ENCODE measurements at regions not wholly inside any gene's neighbourhood (a gene's known extent, or its start where the extent isn't known, plus 50 kb on each side); places are given as distances from the start of the nearest gene placed in this dataset.

DNA sequence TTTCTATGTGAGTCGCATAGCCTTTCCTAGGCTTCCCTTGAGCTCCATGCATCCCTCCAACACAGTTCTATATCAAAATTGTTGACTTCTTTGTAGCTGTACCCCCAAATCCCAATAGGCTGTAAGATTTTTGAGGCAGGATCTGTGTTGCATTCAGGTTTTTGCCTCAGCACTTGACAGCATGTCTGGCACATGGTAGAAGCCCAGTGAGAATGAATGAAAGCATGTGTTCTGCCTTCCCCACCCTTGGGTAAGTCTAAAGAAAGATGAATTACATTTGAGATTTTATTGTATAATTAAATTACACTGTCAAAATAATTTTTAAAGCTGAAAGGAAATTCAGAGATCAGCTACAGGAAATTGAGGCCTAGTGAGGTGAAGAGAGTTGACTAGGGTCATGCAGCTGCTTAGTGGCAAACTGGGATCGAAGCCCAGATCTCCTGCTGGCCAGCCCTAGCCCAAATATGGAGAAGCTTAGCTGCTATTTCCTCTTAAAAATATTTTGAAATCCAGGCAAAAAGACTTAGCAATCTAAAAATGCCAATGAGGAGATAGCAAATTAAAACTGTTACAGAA lies 122.5 kb downstream of the SPATA18 start:
- DNase-seq (ENCODE audit: low spot score) (no peak), ATAC-seq (no peak)
- Mint-ChIP-seq H3K9me3 (peaks cover 29% of the 10 kb centered on the region), H3K4me1 (peaks cover 7% of the 10 kb centered on the region; the same call in 1 of the 2 replicates), H3K36me3 (peaks cover 8% of the 10 kb centered on the region), H3K4me3 (no peak overlapping the region), H3K27me3 (ENCODE audit: low read depth) (peaks cover 22% of the 10 kb centered on the region), H3K27ac (no peak overlapping the region)
- TF ChIP-seq NR2C2 (CRISPR knock-in tag; IDR thresholded peaks at IDR 0.05) (no peak), GABPB1 (CRISPR knock-in tag; IDR thresholded peaks at IDR 0.05) (no peak), EMX1 (CRISPR knock-in tag; IDR thresholded peaks at IDR 0.05) (no peak), SOX15 (CRISPR knock-in tag; IDR thresholded peaks at IDR 0.05) (no peak), RORB (CRISPR knock-in tag; IDR thresholded peaks at IDR 0.05) (no peak), ZNF219 (CRISPR knock-in tag; IDR thresholded peaks at IDR 0.05; ENCODE audit: borderline replicate concordance) (no peak), TEAD1 (CRISPR knock-in tag; IDR thresholded peaks at IDR 0.05) (no peak), RELA (CRISPR knock-in tag; IDR thresholded peaks at IDR 0.05; ENCODE audit: borderline replicate concordance) (no peak), GTF2I (CRISPR knock-in tag; conservative IDR thresholded peaks at IDR 0.05) (no peak), MXD4 (CRISPR knock-in tag; IDR thresholded peaks at IDR 0.05; ENCODE audit: borderline replicate concordance) (no peak)
- TF ChIP-seq, protein P1, sequence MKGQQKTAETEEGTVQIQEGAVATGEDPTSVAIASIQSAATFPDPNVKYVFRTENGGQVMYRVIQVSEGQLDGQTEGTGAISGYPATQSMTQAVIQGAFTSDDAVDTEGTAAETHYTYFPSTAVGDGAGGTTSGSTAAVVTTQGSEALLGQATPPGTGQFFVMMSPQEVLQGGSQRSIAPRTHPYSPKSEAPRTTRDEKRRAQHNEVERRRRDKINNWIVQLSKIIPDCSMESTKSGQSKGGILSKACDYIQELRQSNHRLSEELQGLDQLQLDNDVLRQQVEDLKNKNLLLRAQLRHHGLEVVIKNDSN (CRISPR knock-in tag; IDR thresholded peaks at IDR 0.05): no peak
- TF ChIP-seq, protein P2, sequence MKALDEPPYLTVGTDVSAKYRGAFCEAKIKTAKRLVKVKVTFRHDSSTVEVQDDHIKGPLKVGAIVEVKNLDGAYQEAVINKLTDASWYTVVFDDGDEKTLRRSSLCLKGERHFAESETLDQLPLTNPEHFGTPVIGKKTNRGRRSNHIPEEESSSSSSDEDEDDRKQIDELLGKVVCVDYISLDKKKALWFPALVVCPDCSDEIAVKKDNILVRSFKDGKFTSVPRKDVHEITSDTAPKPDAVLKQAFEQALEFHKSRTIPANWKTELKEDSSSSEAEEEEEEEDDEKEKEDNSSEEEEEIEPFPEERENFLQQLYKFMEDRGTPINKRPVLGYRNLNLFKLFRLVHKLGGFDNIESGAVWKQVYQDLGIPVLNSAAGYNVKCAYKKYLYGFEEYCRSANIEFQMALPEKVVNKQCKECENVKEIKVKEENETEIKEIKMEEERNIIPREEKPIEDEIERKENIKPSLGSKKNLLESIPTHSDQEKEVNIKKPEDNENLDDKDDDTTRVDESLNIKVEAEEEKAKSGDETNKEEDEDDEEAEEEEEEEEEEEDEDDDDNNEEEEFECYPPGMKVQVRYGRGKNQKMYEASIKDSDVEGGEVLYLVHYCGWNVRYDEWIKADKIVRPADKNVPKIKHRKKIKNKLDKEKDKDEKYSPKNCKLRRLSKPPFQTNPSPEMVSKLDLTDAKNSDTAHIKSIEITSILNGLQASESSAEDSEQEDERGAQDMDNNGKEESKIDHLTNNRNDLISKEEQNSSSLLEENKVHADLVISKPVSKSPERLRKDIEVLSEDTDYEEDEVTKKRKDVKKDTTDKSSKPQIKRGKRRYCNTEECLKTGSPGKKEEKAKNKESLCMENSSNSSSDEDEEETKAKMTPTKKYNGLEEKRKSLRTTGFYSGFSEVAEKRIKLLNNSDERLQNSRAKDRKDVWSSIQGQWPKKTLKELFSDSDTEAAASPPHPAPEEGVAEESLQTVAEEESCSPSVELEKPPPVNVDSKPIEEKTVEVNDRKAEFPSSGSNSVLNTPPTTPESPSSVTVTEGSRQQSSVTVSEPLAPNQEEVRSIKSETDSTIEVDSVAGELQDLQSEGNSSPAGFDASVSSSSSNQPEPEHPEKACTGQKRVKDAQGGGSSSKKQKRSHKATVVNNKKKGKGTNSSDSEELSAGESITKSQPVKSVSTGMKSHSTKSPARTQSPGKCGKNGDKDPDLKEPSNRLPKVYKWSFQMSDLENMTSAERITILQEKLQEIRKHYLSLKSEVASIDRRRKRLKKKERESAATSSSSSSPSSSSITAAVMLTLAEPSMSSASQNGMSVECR (CRISPR knock-in tag; IDR thresholded peaks at IDR 0.05; ENCODE audit: borderline replicate concordance): no peak
- TF ChIP-seq, protein P3, sequence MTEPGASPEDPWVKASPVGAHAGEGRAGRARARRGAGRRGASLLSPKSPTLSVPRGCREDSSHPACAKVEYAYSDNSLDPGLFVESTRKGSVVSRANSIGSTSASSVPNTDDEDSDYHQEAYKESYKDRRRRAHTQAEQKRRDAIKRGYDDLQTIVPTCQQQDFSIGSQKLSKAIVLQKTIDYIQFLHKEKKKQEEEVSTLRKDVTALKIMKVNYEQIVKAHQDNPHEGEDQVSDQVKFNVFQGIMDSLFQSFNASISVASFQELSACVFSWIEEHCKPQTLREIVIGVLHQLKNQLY (CRISPR knock-in tag; IDR thresholded peaks at IDR 0.05): no peak
- TF ChIP-seq, protein P4, sequence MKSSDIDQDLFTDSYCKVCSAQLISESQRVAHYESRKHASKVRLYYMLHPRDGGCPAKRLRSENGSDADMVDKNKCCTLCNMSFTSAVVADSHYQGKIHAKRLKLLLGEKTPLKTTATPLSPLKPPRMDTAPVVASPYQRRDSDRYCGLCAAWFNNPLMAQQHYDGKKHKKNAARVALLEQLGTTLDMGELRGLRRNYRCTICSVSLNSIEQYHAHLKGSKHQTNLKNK (CRISPR knock-in tag; IDR thresholded peaks at IDR 0.05): no peak
- ChIA-PET POLR2A (no interaction called here), CTCF (no interaction called here)

DNA sequence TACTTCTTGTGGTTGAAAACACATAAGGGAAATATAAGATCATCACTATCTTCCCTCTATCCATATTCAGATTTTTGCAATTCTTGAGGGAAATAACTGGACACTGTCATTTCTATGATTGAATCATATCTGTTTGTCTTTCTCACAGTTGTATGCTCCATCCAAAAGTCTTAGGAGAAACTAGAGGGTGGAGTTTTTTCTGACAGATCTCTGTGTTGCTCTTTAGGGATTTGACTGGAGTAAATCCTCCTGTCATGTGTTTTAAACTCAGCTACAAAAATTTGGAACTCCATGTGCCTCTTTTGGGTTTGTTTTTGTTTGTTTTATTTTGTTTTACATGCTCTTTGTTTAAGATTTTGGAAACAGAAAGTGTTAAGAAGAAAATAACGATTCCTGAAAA lies 136.5 kb downstream of the SPATA18 start:
- no peaks in the 10 kb centered on the region for H3K27me3 Mint-ChIP-seq (ENCODE audit: low read depth)
- DNase-seq (ENCODE audit: low spot score): no peak
- no peak overlapping the region for H3K27ac Mint-ChIP-seq
- H3K4me3 Mint-ChIP-seq: no peak overlapping the region
- TF ChIP-seq, protein P5, sequence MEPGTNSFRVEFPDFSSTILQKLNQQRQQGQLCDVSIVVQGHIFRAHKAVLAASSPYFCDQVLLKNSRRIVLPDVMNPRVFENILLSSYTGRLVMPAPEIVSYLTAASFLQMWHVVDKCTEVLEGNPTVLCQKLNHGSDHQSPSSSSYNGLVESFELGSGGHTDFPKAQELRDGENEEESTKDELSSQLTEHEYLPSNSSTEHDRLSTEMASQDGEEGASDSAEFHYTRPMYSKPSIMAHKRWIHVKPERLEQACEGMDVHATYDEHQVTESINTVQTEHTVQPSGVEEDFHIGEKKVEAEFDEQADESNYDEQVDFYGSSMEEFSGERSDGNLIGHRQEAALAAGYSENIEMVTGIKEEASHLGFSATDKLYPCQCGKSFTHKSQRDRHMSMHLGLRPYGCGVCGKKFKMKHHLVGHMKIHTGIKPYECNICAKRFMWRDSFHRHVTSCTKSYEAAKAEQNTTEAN (CRISPR knock-in tag; IDR thresholded peaks at IDR 0.05): no peak
- TF ChIP-seq GTF2I (CRISPR knock-in tag; conservative IDR thresholded peaks at IDR 0.05): no peak
- TF ChIP-seq RORB (CRISPR knock-in tag; IDR thresholded peaks at IDR 0.05): no peak
- TF ChIP-seq, protein P6, sequence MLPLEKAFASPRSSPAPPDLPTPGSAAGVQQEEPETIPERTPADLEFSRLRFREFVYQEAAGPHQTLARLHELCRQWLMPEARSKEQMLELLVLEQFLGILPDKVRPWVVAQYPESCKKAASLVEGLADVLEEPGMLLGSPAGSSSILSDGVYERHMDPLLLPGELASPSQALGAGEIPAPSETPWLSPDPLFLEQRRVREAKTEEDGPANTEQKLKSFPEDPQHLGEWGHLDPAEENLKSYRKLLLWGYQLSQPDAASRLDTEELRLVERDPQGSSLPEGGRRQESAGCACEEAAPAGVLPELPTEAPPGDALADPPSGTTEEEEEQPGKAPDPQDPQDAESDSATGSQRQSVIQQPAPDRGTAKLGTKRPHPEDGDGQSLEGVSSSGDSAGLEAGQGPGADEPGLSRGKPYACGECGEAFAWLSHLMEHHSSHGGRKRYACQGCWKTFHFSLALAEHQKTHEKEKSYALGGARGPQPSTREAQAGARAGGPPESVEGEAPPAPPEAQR (CRISPR knock-in tag; IDR thresholded peaks at IDR 0.05): no peak
- TF ChIP-seq, protein P3 (CRISPR knock-in tag; IDR thresholded peaks at IDR 0.05): no peak
- no peak for TF ChIP-seq MYBL2 (CRISPR knock-in tag; IDR thresholded peaks at IDR 0.05)
- no peak for TF ChIP-seq TEAD4 (CRISPR knock-in tag; IDR thresholded peaks at IDR 0.05)
- TF ChIP-seq, protein P4 (CRISPR knock-in tag; IDR thresholded peaks at IDR 0.05): no peak
- no peak for TF ChIP-seq NR3C1 (CRISPR knock-in tag; conservative IDR thresholded peaks at IDR 0.05; ENCODE audit: low read depth)
- no peak for TF ChIP-seq ZNF121 (CRISPR knock-in tag; IDR thresholded peaks at IDR 0.05)
- no peak for TF ChIP-seq ETV6 (CRISPR knock-in tag; IDR thresholded peaks at IDR 0.05)
- ChIA-PET POLR2A (no interaction called here), CTCF (no interaction called here)
- H3K36me3 Mint-ChIP-seq: no peaks in the 10 kb centered on the region
- no peaks in the 10 kb centered on the region for H3K4me1 Mint-ChIP-seq
- ATAC-seq: no peak
- no peaks in the 10 kb centered on the region for H3K9me3 Mint-ChIP-seq
